NOMO-1 (cell line): ENCODE measurements at regions not wholly inside any gene's neighbourhood (a gene's known extent, or its start where the extent isn't known, plus 50 kb on each side); places are given as distances from the start of the nearest gene placed in this dataset.

ENCODE experiments used
- DNase-seq, 2 experiments: peaks; one replicate each; lab custom pipeline; 2025; ENCODE audit not compliant: unreplicated experiment in 2 of 2; lab: John Stamatoyannopoulos, UW

- no peak for DNase-seq
These were observed 434.6 kb upstream of the ADGRL2 start for GRCh38 chr1:81366173-81366572.

- DNase-seq: no peak
These were observed 436.6 kb upstream of the ADGRL2 start for GRCh38 chr1:81364088-81364487.

- DNase-seq: no peak
These were observed 442.6 kb upstream of the ADGRL2 start for GRCh38 chr1:81358151-81358550.

GRCh38 chr1:81351864-81352263, 448.9 kb upstream of the ADGRL2 start:
- DNase-seq: no peak

- no peak for DNase-seq
These were observed 451.4 kb upstream of the ADGRL2 start for GRCh38 chr1:81349194-81349965.

GRCh38 chr1:81345110-81345509, 455.6 kb upstream of the ADGRL2 start:
- DNase-seq: no peak

- no peak for DNase-seq
These were observed 460.5 kb upstream of the ADGRL2 start for GRCh38 chr1:81340239-81340638.

GRCh38 chr1:81337226-81337625, 463.5 kb upstream of the ADGRL2 start:
- no peak for DNase-seq

- no peak for DNase-seq
These were observed 464.9 kb upstream of the ADGRL2 start for GRCh38 chr1:81335876-81336275.

- no peak for DNase-seq
These were observed 470.2 kb upstream of the ADGRL2 start for GRCh38 chr1:81330521-81330920.

- no peak for DNase-seq
These were observed 470.6 kb upstream of the ADGRL2 start for GRCh38 chr1:81330111-81330510.

GRCh38 chr1:81329041-81329440, 471.7 kb upstream of the ADGRL2 start:
- DNase-seq: no peak

- DNase-seq: no peak
These were observed 473.0 kb upstream of the ADGRL2 start for GRCh38 chr1:81327743-81328142.

GRCh38 chr1:81327103-81327710, 473.5 kb upstream of the ADGRL2 start:
- DNase-seq: no peak

- DNase-seq: no peak
These were observed 474.5 kb upstream of the ADGRL2 start for GRCh38 chr1:81326212-81326611.

- no peak for DNase-seq
These were observed 475.3 kb upstream of the ADGRL2 start for GRCh38 chr1:81325397-81325796.

GRCh38 chr1:81323862-81324261, 476.9 kb upstream of the ADGRL2 start:
- no peak for DNase-seq

GRCh38 chr1:81317191-81317590, 483.5 kb upstream of the ADGRL2 start:
- no peak for DNase-seq

GRCh38 chr1:81314513-81315233, 486.1 kb upstream of the ADGRL2 start:
- peak; percentile 38 to 87 for DNase-seq

- no peak for DNase-seq
These were observed 487.4 kb upstream of the ADGRL2 start for GRCh38 chr1:81313289-81313688.

- DNase-seq: no peak
These were observed 488.4 kb upstream of the ADGRL2 start for GRCh38 chr1:81312272-81312754.

- DNase-seq: no peak
These were observed 490.5 kb upstream of the ADGRL2 start for GRCh38 chr1:81310250-81310649.
